Hepatocyte (in vitro differentiated cells): ENCODE measurements at regions not wholly inside any gene's neighbourhood (a gene's known extent, or its start where the extent isn't known, plus 50 kb on each side); places are given as distances from the start of the nearest gene placed in this dataset.

Source experiments
- EZH2 ChIP-seq: fragments of 200-600 bp; sonication (generic); IDR thresholded peaks from 2 replicates; pipeline ENCODE4 v1.6.1; 2016; ENCODE audit warnings: antibody characterized with exemption, mild to moderate bottlenecking, borderline replicate concordance
- TF ChIP-seq, protein P1 (sequence below): fragments of 200-600 bp; sonication (generic); IDR thresholded peaks from 2 replicates; pipeline ENCODE4 v1.5.1; 2016; ENCODE audit warnings: antibody characterized with exemption, mild to moderate bottlenecking; ENCODE audit not compliant: poor library complexity

DNA sequence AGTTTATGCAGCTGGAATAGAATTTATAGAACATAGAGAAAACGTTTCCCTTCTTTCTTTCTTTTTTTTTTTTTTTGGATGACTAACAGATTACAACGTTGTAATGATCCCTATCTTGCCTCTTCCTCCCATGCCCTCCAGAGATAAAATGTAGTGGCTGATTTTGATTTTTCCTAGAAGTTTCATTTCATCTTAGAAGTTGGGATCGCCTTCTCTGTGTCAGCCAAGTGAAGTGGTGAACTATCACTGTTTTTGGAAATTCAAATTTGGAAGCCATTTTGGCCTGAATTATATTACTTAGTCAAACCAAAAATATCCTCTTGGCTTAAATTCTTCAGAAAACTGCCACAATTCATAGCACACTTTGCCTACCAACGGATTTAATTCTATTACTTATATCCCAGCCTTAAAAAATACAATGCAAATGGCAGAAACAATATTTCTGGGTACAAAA is 1025.5 kb upstream of the NR2F2 start:
- TF ChIP-seq, protein P1, sequence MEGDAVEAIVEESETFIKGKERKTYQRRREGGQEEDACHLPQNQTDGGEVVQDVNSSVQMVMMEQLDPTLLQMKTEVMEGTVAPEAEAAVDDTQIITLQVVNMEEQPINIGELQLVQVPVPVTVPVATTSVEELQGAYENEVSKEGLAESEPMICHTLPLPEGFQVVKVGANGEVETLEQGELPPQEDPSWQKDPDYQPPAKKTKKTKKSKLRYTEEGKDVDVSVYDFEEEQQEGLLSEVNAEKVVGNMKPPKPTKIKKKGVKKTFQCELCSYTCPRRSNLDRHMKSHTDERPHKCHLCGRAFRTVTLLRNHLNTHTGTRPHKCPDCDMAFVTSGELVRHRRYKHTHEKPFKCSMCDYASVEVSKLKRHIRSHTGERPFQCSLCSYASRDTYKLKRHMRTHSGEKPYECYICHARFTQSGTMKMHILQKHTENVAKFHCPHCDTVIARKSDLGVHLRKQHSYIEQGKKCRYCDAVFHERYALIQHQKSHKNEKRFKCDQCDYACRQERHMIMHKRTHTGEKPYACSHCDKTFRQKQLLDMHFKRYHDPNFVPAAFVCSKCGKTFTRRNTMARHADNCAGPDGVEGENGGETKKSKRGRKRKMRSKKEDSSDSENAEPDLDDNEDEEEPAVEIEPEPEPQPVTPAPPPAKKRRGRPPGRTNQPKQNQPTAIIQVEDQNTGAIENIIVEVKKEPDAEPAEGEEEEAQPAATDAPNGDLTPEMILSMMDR: no peak
- no peak for TF ChIP-seq EZH2
